K562 (cell line): ENCODE measurements at regions not wholly inside any gene's neighbourhood (a gene's known extent, or its start where the extent isn't known, plus 50 kb on each side); places are given as distances from the start of the nearest gene placed in this dataset.

Experiments used
- ATAC-seq: fragments of 200-7000 bp; cut with Tn5 transposase; 3 replicates; pipeline ENCODE4 v1.9.1; 2020; ENCODE audit warnings: moderate library complexity
- BruUV-seq: library from RNA; stranded (reverse); fragments of 400-500 nt; replicated peaks from 2 replicates; lab custom pipeline; 2021; lab: Mats Ljungman, UMichigan
- CTCF ChIA-PET: fragments of 300-600 bp; formaldehyde crosslinking; extraction: SDS; loops from one replicate; lab custom pipeline; 2021; ENCODE audit warnings: low intra/inter-chr PET ratio; lab: Yijun Ruan, JAX
- POLR2A ChIA-PET: fragments of 300-600, 350-650 bp; sonication (Branson Sonifier 250); formaldehyde crosslinking; extraction: SDS; loops from one replicate; lab custom pipeline; 2021; ENCODE audit warnings: antibody characterized with exemption, inconsistent platforms; lab: Yijun Ruan, JAX
- DNase-seq, 4 experiments: peaks; one replicate each; pipeline versions ENCODE4 v3.0.0 to v3.0.0-alpha.2; 2011 to 2018; ENCODE audit warnings: low spot score in 3 of 4, mixed read lengths in 3 of 4; ENCODE audit errors: extremely low read depth in 1 of 4
- FAIRE-seq: peaks from 2 replicates; lab custom pipeline; 2011; peaks lifted over from hg19 to GRCh38; lab: Jason Lieb, UNC
- H2AFZ ChIP-seq: 2 replicates; pipeline ENCODE4 v1.6.0; 2011; ENCODE audit warnings: low read depth, low read length, control low read depth, inconsistent platforms
- H3K27ac ChIP-seq: fragments of 200-600 bp; 3 replicates; pipeline ENCODE4 v1.8.0; 2011; ENCODE audit warnings: low read depth, mild to moderate bottlenecking, control low read depth, inconsistent platforms, low read length, moderate library complexity, mixed read lengths; ENCODE audit errors: extremely low read depth
- H3K27me3 ChIP-seq, 2 experiments: fragments of 300-600 bp in 1 of 2; 2 replicates in 1 of 2; 3 replicates in 1 of 2; pipeline versions ENCODE4 v1.6.0 to v1.8.0; 2011; ENCODE audit warnings: inconsistent platforms in 2 of 2, low read length in 2 of 2, mild to moderate bottlenecking in 1 of 2, mixed read lengths in 1 of 2, moderate library complexity in 1 of 2; ENCODE audit not compliant: control insufficient read depth in 2 of 2, insufficient read depth in 2 of 2
- H3K36me3 ChIP-seq: fragments of 300-600 bp; 3 replicates; pipeline ENCODE4 v1.8.0; 2011; ENCODE audit warnings: mild to moderate bottlenecking, low read length, inconsistent platforms; ENCODE audit not compliant: control insufficient read depth, insufficient read depth
- H3K4me1 ChIP-seq, 2 experiments: fragments of 200-600 bp in 1 of 2; replicated peaks in 1 of 2; 2 replicates in 1 of 2; 3 replicates in 1 of 2; pipeline versions ENCODE4 v1.5.1 to v1.8.0; 2011; ENCODE audit warnings: inconsistent platforms in 2 of 2, low read length in 2 of 2, mild to moderate bottlenecking in 1 of 2, mixed read lengths in 1 of 2, moderate library complexity in 1 of 2; ENCODE audit not compliant: control insufficient read depth in 2 of 2, insufficient read depth in 2 of 2
- H3K4me2 ChIP-seq: 2 replicates; pipeline ENCODE4 v1.6.1; 2011; ENCODE audit warnings: low read length, control low read depth, inconsistent platforms, mixed read lengths; ENCODE audit not compliant: insufficient read depth
- H3K4me3 ChIP-seq: fragments of 200-600 bp; sonication (generic), shearing (Covaris generic); 2 replicates; pipeline ENCODE4 v1.5.1; 2016; ENCODE audit warnings: control low read depth, inconsistent platforms
- H3K79me2 ChIP-seq: fragments of 200-600 bp; 3 replicates; pipeline ENCODE4 v1.8.0; 2011; ENCODE audit warnings: low read length, inconsistent platforms; ENCODE audit not compliant: control insufficient read depth, insufficient read depth
- H3K9ac ChIP-seq, 2 experiments: 2 replicates each; pipeline versions ENCODE4 v1.6.0 to v1.6.1; 2011; ENCODE audit warnings: low read depth in 2 of 2, low read length in 2 of 2, control low read depth in 1 of 2, inconsistent platforms in 1 of 2, mild to moderate bottlenecking in 1 of 2, mixed read lengths in 1 of 2; ENCODE audit not compliant: insufficient read depth in 1 of 2
- H3K9me1 ChIP-seq: one replicate; pipeline ENCODE4 v1.6.0; 2011; ENCODE audit warnings: inconsistent platforms, mild to moderate bottlenecking, low read length, moderate library complexity; ENCODE audit not compliant: control insufficient read depth, insufficient read depth
- H3K9me3 ChIP-seq: replicated peaks from 2 replicates; pipeline ENCODE4 v1.5.1; 2011; ENCODE audit warnings: low read depth, low read length, inconsistent platforms; ENCODE audit not compliant: control insufficient read depth, insufficient read depth
- H4K20me1 ChIP-seq: replicated peaks from 2 replicates; pipeline ENCODE4 v1.6.1; 2011; ENCODE audit warnings: low read length, inconsistent platforms, mixed read lengths; ENCODE audit not compliant: control insufficient read depth, insufficient read depth
- ATF7 ChIP-seq: fragments of 450-650 bp; IDR thresholded peaks from 2 replicates; pipeline ENCODE4 v1.7.1; 2014; ENCODE audit warnings: mild to moderate bottlenecking, moderate library complexity
- CBX3 ChIP-seq, 2 experiments: IDR thresholded peaks; 1 replicate in 1 of 2; 2 replicates in 1 of 2; pipeline ENCODE4 v1.6.1; 2012; ENCODE audit warnings: inconsistent platforms in 2 of 2, low read length in 2 of 2, borderline replicate concordance in 1 of 2, control low read depth in 1 of 2
- FOXK1 ChIP-seq: sonication (generic); formaldehyde crosslinking; IDR thresholded peaks from 2 replicates; pipeline ENCODE4 v1.8.0; 2022; ENCODE audit warnings: missing genetic modification reagents, mild to moderate bottlenecking, borderline replicate concordance
- HDAC8 ChIP-seq: fragments of 450-650 bp; IDR thresholded peaks from 2 replicates; pipeline ENCODE4 v1.6.1; 2016; ENCODE audit warnings: mild to moderate bottlenecking, missing genetic modification characterization, moderate library complexity, missing compliant biosample characterization
- HEY1 ChIP-seq: fragments of 250-450 bp; sonication (Bioruptor Pico); IDR thresholded peaks from 2 replicates; pipeline ENCODE4 v1.5.0; 2020; ENCODE audit warnings: mild to moderate bottlenecking, moderate library complexity, borderline replicate concordance
- LCOR ChIP-seq: sonication (generic); formaldehyde crosslinking; IDR thresholded peaks from 2 replicates; pipeline ENCODE4 v1.8.0; 2022; ENCODE audit warnings: mild to moderate bottlenecking, missing genetic modification reagents
- MYC ChIP-seq, 2 experiments: fragments of 250-450 bp in 1 of 2; sonication (Bioruptor Pico) in 1 of 2; IDR thresholded peaks; 2 replicates each; pipeline versions ENCODE4 v1.5.1 to v1.6.1; 2012 to 2021; ENCODE audit warnings: low read depth in 2 of 2, borderline replicate concordance in 1 of 2, improper control_type of control experiment in 1 of 2, low read length in 1 of 2, mild to moderate bottlenecking in 1 of 2, moderate library complexity in 1 of 2
- NELFE ChIP-seq: IDR thresholded peaks from 2 replicates; pipeline ENCODE4 v1.6.1; 2011; ENCODE audit warnings: mild to moderate bottlenecking; ENCODE audit not compliant: insufficient read depth, insufficient read length
- PHB ChIP-seq: fragments of 250-450 bp; sonication (Bioruptor Pico); IDR thresholded peaks from 2 replicates; pipeline ENCODE4 v1.5.0; 2021
- POLR2H ChIP-seq: IDR thresholded peaks from 2 replicates; pipeline ENCODE4 v1.6.1; 2016; ENCODE audit warnings: missing genetic modification characterization, low read depth, mild to moderate bottlenecking, control low read depth, missing compliant biosample characterization, moderate library complexity
- SMARCA5 ChIP-seq: fragments of 450-650 bp; IDR thresholded peaks from 2 replicates; pipeline ENCODE4 v1.6.1; 2016
- TFAP4 ChIP-seq: sonication (generic); formaldehyde crosslinking; IDR thresholded peaks from 2 replicates; pipeline ENCODE4 v1.8.0; 2022; ENCODE audit warnings: missing genetic modification reagents, mild to moderate bottlenecking, moderate library complexity, borderline replicate concordance
- ZNF586 ChIP-seq: fragments of 450-650 bp; formaldehyde crosslinking; conservative IDR thresholded peaks from 2 replicates; pipeline ENCODE4 v1.4.0; 2020; ENCODE audit warnings: mild to moderate bottlenecking, moderate library complexity
- WGBS: fragments of 100-300 bp; shearing (Covaris generic); methylation state at CpG from one replicate; pipeline ENCODE4 v1.1.6; 2016; ENCODE audit warnings: low coverage, mixed read lengths; ENCODE audit not compliant: insufficient coverage; ENCODE audit errors: missing lambda C conversion rate; 5-methylcytosine and 5-hydroxymethylcytosine counted together
- in situ Hi-C: fragments of 300-500 bp; cut with MboI; formaldehyde crosslinking; loops from 4 replicates; pipeline ENCODE4 v1.15.0; 2018; ENCODE audit warnings: inconsistent platforms, mixed read lengths
- intact Hi-C: fragments of 100-400 bp; cut with micrococcal nuclease; formaldehyde crosslinking; loops from 2 replicates; pipeline ENCODE4 v1.14.2; 2022

- Histone ChIP-seq H3K36me3 (no peaks in the 10 kb centered on the region), H3K4me3 (no peak overlapping the region), H3K4me2 (no peak overlapping the region), H3K27me3 (no peaks in the 10 kb centered on the region), H3K79me2 (no peaks in the 10 kb centered on the region), H2AFZ (no peak overlapping the region), H3K4me1 (no peaks in the 10 kb centered on the region), H3K27ac (no peak overlapping the region), H4K20me1 (no peaks in the 10 kb centered on the region), H3K9me1 (no peaks in the 10 kb centered on the region), H3K9ac (no peak overlapping the region), H3K9me3 (no peaks in the 10 kb centered on the region; the same call in 1 of the 2 replicates)
- ATAC-seq (no peak), FAIRE-seq (no peak), DNase-seq (no peak)
- no peak for TF ChIP-seq SMARCA5
- no peak for TF ChIP-seq CBX3 (IDR thresholded peaks at IDR 0.05; ENCODE audit: borderline replicate concordance in 1 of 2, low read length in 2 of 2)
- TF ChIP-seq ZNF586, result no peak
- no peak for TF ChIP-seq HDAC8 (tag)
- TF ChIP-seq TFAP4 (CRISPR knock-in tag), result no peak
- TF ChIP-seq FOXK1 (CRISPR knock-in tag), result no peak
- TF ChIP-seq POLR2H (tag), result no peak
- no peak for TF ChIP-seq PHB (CRISPR knock-in tag)
- no peak for TF ChIP-seq LCOR (CRISPR knock-in tag)
- no peak for TF ChIP-seq HEY1
- TF ChIP-seq MYC (IDR thresholded peaks at IDR 0.05; ENCODE audit: low read depth, low read length), result no peak
- no peak for TF ChIP-seq MYC (CRISPR knock-in tag; IDR thresholded peaks at IDR 0.05; ENCODE audit: borderline replicate concordance, low read depth)
- no peak for TF ChIP-seq NELFE
- no peak for TF ChIP-seq ATF7
- ChIA-PET CTCF (no interaction called here), POLR2A (no interaction called here)
- in situ Hi-C loops (no loop called here), intact Hi-C loops (no loop called here)
- WGBS, result 5% methylated on average over 3 of the region's 3 CpGs
- BruUV-seq, result no TSS peak
Observed at GRCh38 chr3:73884361-73884760, 259.6 kb upstream of the PDZRN3 start.
